Epithelial cell of proximal tubule (primary cell): ENCODE measurements at regions not wholly inside any gene's neighbourhood (a gene's known extent, or its start where the extent isn't known, plus 50 kb on each side); places are given as distances from the start of the nearest gene placed in this dataset.

ENCODE experiments used
- DNase-seq: peaks from one replicate; pipeline ENCODE4 v3.0.0-alpha.2; 2011; ENCODE audit warnings: low read depth
- H3K4me3 ChIP-seq: 2 replicates; pipeline ENCODE4 v1.5.1; 2011; ENCODE audit warnings: low read depth, mild to moderate bottlenecking, low read length
- CTCF ChIP-seq: conservative IDR thresholded peaks from 2 replicates; pipeline ENCODE4 v1.5.1; 2012; ENCODE audit warnings: low read depth, mild to moderate bottlenecking, low read length

GRCh38 chr10:124270530-124271327 lies 148.0 kb downstream of the OAT start:
- TF ChIP-seq CTCF, result no peak
- no peak for DNase-seq
- H3K4me3 ChIP-seq, result no peak overlapping the region

- no peak overlapping the region for H3K4me3 ChIP-seq
- no peak for DNase-seq
- no peak for TF ChIP-seq CTCF
These were observed 149.7 kb downstream of the OAT start for GRCh38 chr10:124268976-124269375.

- DNase-seq, result no peak
- no peak overlapping the region for H3K4me3 ChIP-seq
- no peak for TF ChIP-seq CTCF
These were observed 150.7 kb downstream of the OAT start for GRCh38 chr10:124267911-124268549.

GRCh38 chr10:124267231-124267885 lies 151.4 kb downstream of the OAT start:
- DNase-seq, result no peak
- H3K4me3 ChIP-seq, result no peak overlapping the region
- no peak for TF ChIP-seq CTCF

GRCh38 chr10:124266468-124267230 lies 152.1 kb downstream of the OAT start:
- H3K4me3 ChIP-seq, result no peak overlapping the region
- DNase-seq, result no peak

More at GRCh38 chr10:124266468-124267230, 152.1 kb downstream of the OAT start:
- no peak for TF ChIP-seq CTCF
